ENCODE measurements at regions not wholly inside any gene's neighbourhood (a gene's known extent, or its start where the extent isn't known, plus 50 kb on each side); places are given as distances from the start of the nearest gene placed in this dataset.

GRCh38 chr15:29873947-29874411 is 51.7 kb upstream of the TJP1 start:
- H3K9me3 ChIP-seq (ENCODE audit: control insufficient read depth, insufficient read depth, low read depth, low read length): no peaks in the 10 kb centered on the region
- H3K36me3 ChIP-seq (ENCODE audit: control insufficient read depth in 2 of 2, insufficient read depth in 1 of 2, low read length in 2 of 2): no peaks in the 10 kb centered on the region
- peaks cover 3% of the 10 kb centered on the region; the same call in 1 of the 2 replicates for H3K4me1 ChIP-seq (ENCODE audit: control insufficient read depth, insufficient read depth, low read length)
- ChIA-PET POLR2A (no interaction called here), CTCF (no interaction called here)
- no peak overlapping the region for H3K27ac ChIP-seq (ENCODE audit: extremely low read depth, low read depth, low read length)
- H3K4me3 ChIP-seq (ENCODE audit: low read depth, low read length): no peak overlapping the region
- TF ChIP-seq ZNF596 (tag by site-specific recombination; IDR thresholded peaks at IDR 0.05): no peak
- 0 out of 2 replicates have a peak, but pooled peaks have one; percentile 16 for TF ChIP-seq ZFHX2 (tag by site-specific recombination; conservative IDR thresholded peaks at IDR 0.05)

- H3K36me3 ChIP-seq (ENCODE audit: control insufficient read depth in 2 of 2, insufficient read depth in 1 of 2, low read length in 2 of 2): no peaks in the 10 kb centered on the region
- no peak overlapping the region for H3K4me3 ChIP-seq (ENCODE audit: low read depth, low read length)
- no peak overlapping the region for H3K27ac ChIP-seq (ENCODE audit: extremely low read depth, low read depth, low read length)
- CTCF ChIA-PET: interaction anchor here (0.7 kb wide), 1 partner anchor 770 kb away, joined by 3 read pairs; no protein-coding TSS in a partner anchor
- H3K9me3 ChIP-seq (ENCODE audit: control insufficient read depth, insufficient read depth, low read depth, low read length): no peaks in the 10 kb centered on the region
- peaks cover 3% of the 10 kb centered on the region; the same call in 1 of the 2 replicates for H3K4me1 ChIP-seq (ENCODE audit: control insufficient read depth, insufficient read depth, low read length)
- POLR2A ChIA-PET: no interaction called here
- peak; percentile 31; the same call in 1 of the 2 replicates for TF ChIP-seq ZBTB48 (tag by site-specific recombination; IDR thresholded peaks at IDR 0.05)
- no peak for TF ChIP-seq KLF17 (tag by site-specific recombination; IDR thresholded peaks at IDR 0.05)
Measured at GRCh38 chr15:29873264-29873663, 51.0 kb upstream of the TJP1 start.

GRCh38 chr15:29872716-29873115 is 50.4 kb upstream of the TJP1 start:
- H3K27ac ChIP-seq (ENCODE audit: extremely low read depth, low read depth, low read length): no peak overlapping the region
- no peaks in the 10 kb centered on the region for H3K9me3 ChIP-seq (ENCODE audit: control insufficient read depth, insufficient read depth, low read depth, low read length)
- H3K4me3 ChIP-seq (ENCODE audit: low read depth, low read length): no peak overlapping the region
- peaks cover 3% of the 10 kb centered on the region; the same call in 1 of the 2 replicates for H3K4me1 ChIP-seq (ENCODE audit: control insufficient read depth, insufficient read depth, low read length)
- TF ChIP-seq ZEB2 (tag by site-specific recombination; IDR thresholded peaks at IDR 0.05) (no peak), HIC1 (tag by site-specific recombination; IDR thresholded peaks at IDR 0.05) (no peak), ZNF837 (tag by site-specific recombination; IDR thresholded peaks at IDR 0.05) (no peak), ZNF660 (tag by site-specific recombination; IDR thresholded peaks at IDR 0.05) (no peak), ZNF37A (tag by site-specific recombination; IDR thresholded peaks at IDR 0.05) (no peak), ZBTB48 (tag by site-specific recombination; IDR thresholded peaks at IDR 0.05) (no peak), MEIS1 (CRISPR knock-in tag; IDR thresholded peaks at IDR 0.05; ENCODE audit: borderline replicate concordance) (no peak), TRIM28 (IDR thresholded peaks at IDR 0.05; ENCODE audit: borderline replicate concordance, low read length) (no peak), INSM2 (tag by site-specific recombination; IDR thresholded peaks at IDR 0.05) (no peak), ZNF610 (tag by site-specific recombination; IDR thresholded peaks at IDR 0.05; ENCODE audit: borderline replicate concordance) (no peak), SP2 (tag by site-specific recombination; IDR thresholded peaks at IDR 0.05) (no peak), ZFP3 (tag by site-specific recombination; IDR thresholded peaks at IDR 0.05; ENCODE audit: low read depth) (no peak), ZNF175 (tag by site-specific recombination; IDR thresholded peaks at IDR 0.05) (no peak), SETDB1 (IDR thresholded peaks at IDR 0.05; ENCODE audit: insufficient read length, low read length) (no peak), KLF1 (tag by site-specific recombination; IDR thresholded peaks at IDR 0.05) (no peak), ZNF670 (tag by site-specific recombination; IDR thresholded peaks at IDR 0.05; ENCODE audit: low read depth) (no peak), HOXD13 (CRISPR knock-in tag; IDR thresholded peaks at IDR 0.05; ENCODE audit: borderline replicate concordance) (no peak), ZNF280D (tag by site-specific recombination; IDR thresholded peaks at IDR 0.05) (no peak)
- POLR2A ChIA-PET: no interaction called here
- CTCF ChIA-PET: interaction anchor here (0.7 kb wide), 1 partner anchor 769 kb away, joined by 3 read pairs; no protein-coding TSS in a partner anchor
- no peaks in the 10 kb centered on the region for H3K36me3 ChIP-seq (ENCODE audit: control insufficient read depth in 2 of 2, insufficient read depth in 1 of 2, low read length in 2 of 2)

Measured in HEK293 (cell line).